HK-2 (cell line): ENCODE measurements at regions not wholly inside any gene's neighbourhood (a gene's known extent, or its start where the extent isn't known, plus 50 kb on each side); places are given as distances from the start of the nearest gene placed in this dataset.
A peak's percentile ranks its signal among the peaks of the same experiment; 100 is the strongest.
"Not testable (repeated sequence)": the region's sequence is repeated elsewhere in the genome, so short reads cannot be mapped to it uniquely, and the experiment has no call there.

Experiments used
- DNase-seq: peaks from one replicate; pipeline ENCODE4 v3.0.0-alpha.2; 2018; ENCODE audit not compliant: unreplicated experiment

DNA sequence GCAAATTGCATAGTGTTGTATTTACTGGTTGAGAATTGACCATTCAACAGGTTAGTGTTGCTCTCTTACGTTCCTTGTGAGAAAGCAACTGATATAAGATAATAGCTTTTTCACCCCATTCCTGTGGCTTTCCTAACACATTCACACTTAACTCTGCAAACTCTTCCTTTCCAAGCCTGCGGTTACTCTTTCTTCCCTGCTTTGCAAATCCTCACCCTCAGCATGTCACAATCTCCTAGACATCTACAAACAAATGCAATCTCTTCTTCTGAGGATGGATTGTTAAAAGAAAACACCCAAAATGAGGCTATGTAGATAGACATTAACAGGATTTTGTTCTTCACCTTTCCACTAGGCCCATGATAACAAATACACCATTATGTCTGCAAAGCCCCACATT, 771.7 kb upstream of the PCDH7 start:
- DNase-seq: no peak

DNA sequence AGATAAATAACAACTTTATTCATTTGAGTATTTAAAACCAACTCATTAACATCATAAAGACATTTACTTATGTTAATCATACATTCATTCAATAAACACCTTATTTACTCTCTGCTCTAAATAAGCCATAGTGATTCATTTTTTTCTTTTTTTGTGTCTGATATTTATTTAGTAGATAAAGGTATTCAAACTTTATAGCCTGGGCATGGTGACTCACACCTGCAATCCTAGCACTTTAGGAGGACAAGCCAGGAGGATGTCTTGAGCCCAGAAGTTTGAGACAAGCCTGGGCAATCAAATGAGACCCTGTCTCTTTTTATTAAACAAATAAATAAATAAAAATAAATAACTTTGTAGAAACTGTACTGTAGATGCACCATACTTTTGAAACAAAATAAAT, 771.3 kb upstream of the PCDH7 start:
- DNase-seq: no peak

GRCh38 chr4:29966386-29966785, 753.8 kb upstream of the PCDH7 start:
- no peak for DNase-seq

DNA sequence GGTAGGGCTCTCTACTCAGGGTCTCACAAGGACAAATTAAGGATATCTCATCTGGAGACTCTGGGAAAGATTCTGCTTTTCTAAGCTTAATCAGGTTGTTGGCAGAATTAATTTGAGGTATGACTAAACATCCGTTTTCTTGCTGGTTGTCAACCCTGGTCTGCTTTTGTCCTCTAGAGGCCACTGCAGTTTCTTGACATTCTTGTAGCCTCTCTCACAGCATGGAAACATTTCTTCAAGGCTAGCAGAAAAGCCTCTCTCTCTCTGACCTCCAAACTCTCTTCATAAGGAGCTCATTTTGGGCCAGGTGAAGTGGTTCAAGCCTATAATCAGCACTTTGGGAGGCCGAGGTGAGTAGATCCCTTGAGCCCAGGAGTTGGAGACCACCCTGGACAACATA, 749.5 kb upstream of the PCDH7 start:
- DNase-seq: peak; percentile 2

DNA sequence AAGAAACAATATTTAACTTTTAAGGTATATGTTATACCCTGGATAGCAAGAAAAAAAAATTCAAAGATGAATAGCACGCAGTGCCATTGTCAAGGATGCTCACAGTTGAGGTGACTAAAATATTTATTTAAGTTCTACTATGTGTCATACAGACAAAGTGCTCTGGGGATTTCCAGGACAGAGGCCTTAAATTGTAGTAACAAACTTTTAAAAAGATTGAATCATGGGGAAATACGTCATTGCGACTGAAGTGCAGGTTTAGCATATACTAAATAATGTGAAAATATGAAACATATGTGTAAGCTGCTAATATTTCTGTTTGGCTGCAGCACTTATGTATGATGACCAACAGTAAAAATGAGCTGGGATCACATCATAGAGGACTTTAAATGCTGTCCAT, 748.0 kb upstream of the PCDH7 start:
- no peak for DNase-seq

- no peak for DNase-seq
Measured at GRCh38 chr4:29983890-29984289, 736.3 kb upstream of the PCDH7 start.

- DNase-seq: no peak
Measured at GRCh38 chr4:30001628-30002027, 718.5 kb upstream of the PCDH7 start.

GRCh38 chr4:30002341-30002740, 717.8 kb upstream of the PCDH7 start:
- DNase-seq: no peak

DNA sequence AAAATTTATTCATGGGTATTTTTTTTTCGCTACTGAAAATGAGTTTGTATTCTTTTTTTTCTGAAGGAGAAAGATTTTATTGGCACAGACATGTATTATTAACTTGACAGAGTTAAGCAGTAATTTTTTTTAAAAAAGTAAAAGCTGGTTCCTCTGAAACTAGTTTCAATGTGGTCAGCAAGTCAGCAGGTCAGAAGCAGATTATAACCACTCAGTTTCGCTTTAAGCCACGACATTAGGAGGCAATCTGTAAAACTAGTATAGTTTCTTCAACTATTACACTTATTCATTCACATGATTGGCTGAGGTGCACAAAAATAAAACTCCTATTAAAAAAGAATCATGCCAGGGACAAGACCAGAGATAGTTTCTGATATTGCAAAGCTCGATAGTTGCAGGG, 714.2 kb upstream of the PCDH7 start:
- no peak for DNase-seq

DNA sequence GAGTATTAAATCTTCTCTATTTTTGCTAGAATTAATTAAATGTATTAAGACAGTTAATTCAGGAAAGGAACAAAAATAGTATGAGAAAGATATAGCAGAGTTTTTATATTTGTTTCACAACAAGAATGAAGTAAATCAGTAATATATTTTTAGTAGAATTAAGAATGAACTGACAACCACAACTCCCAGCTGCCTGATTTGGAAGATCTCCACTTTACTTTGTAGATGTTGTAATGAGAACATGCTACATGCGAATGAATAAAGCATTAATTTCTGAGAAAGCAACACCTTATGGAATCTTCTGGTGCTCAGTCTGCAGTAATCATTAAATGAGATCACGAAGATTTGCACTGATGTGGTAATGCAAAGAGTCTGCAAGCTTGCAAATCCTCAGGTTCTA, 695.6 kb upstream of the PCDH7 start:
- no peak for DNase-seq

- no peak for DNase-seq
Measured at GRCh38 chr4:30028826-30029225, 691.3 kb upstream of the PCDH7 start.

GRCh38 chr4:30056016-30056766, 664.0 kb upstream of the PCDH7 start:
- no peak for DNase-seq

- no peak for DNase-seq
Measured at GRCh38 chr4:30068234-30068633, 651.9 kb upstream of the PCDH7 start.

DNA sequence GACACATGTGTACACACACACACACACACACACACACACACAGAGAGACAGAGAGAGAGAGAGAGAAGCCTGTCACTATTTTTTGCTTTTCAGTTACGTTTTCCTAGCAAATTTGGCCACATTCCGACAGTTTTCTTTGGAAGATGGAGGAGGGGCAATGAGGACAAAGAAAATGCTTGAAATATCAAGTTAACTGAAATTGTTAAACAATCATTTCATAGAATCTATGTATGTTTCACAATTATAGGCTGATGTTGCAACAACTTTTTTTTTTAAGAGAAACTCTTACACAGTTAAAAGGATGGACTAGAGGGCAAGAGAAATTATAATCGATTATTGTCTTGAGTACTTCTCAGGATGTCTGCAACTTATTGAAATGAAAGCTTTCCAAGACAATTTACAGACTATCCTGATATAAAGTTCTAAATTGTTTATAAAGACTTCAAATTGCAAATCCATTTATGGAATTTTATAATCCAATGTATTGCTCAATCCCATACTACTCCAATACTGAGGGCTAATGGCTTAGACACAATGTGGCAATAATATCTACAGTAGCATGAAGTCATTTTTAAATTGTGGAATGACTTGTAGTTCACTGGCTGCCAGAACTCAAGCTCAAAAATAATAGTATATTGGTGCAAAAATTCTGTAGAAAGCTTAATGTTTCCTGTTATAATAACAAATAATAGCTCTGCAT, 647.0 kb upstream of the PCDH7 start:
- DNase-seq: no peak

GRCh38 chr4:30092420-30093128, 627.6 kb upstream of the PCDH7 start:
- DNase-seq: not testable (repeated sequence)

- DNase-seq: no peak
Measured at GRCh38 chr4:30094887-30095286, 625.3 kb upstream of the PCDH7 start.

DNA sequence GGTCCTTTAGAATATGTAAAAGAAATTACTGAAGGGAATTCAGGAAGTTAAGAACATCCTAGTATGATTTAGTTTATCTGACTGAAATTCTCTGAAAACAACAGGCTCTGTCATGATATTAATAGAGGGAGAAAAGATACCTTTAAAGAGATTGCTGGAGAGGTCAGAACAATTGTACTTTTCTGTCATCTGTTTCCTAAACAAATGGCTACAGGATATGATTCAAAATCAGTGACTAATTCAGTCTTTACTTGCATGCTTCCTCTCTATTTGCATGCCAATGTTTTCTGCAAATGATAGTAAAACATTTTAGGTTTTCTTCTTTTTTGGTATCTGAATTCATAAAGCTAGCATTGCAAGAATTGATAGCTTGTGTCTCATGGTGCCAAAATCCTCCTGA, 616.7 kb upstream of the PCDH7 start:
- DNase-seq: no peak

GRCh38 chr4:30116401-30116800, 603.8 kb upstream of the PCDH7 start:
- DNase-seq: no peak

DNA sequence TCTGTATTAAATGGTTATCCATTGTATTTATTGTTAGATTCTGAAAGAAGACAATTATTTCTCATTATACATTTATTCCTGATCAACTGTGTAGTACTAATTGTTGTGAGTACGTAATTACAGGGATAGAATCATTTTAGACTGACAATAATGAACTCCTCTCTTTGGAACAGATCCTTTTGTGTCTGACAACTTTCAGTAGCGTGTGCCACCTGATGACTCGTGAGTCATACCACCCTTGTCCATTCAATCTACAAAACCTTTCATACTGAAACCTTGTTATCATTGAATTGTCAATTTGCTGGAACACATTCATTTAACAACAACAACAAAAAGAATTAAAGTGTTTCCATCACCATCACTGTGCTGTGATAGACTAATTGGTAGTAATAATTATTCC, 602.7 kb upstream of the PCDH7 start:
- no peak for DNase-seq

- no peak for DNase-seq
Measured at GRCh38 chr4:30122711-30123110, 597.5 kb upstream of the PCDH7 start.

DNA sequence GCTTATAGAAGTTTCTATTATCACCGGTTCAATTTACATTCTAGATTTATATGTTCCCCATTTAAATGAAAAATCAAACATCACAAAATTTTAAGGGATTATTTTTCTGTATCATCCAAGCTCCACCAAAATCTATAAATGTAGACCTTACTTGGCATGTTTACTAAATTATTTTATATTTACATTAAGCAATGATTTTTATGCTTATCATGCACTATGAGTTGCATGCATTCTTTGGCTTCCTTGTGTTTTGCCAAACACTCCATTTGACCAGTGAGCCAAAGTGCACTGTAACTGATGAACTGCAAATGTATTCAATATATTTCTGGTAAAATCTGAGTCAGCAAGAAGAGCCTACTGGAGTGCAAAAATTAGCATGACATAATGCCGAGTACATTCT, 595.5 kb upstream of the PCDH7 start:
- DNase-seq: not testable (repeated sequence)

DNA sequence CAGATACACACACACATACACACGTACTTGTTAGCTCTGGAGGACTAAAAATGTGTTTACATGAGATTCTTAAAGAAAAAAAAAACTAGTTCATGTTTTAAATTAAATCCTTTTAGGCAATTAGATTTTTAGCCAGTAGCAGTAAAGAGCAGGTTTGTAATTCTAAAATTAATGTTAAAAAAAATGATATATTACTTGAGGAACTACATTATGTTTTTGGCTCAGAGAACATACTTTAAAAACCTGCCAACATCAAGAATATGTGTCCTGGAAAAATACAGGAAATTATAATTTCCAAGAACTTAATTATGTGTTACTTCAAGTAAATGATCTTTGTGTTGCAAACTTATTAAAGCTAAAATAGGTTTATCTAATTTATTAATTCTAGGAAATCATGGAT, 594.3 kb upstream of the PCDH7 start:
- DNase-seq: no peak

- DNase-seq: no peak
Measured at GRCh38 chr4:30126351-30126750, 593.8 kb upstream of the PCDH7 start.
